PC-3 (cell line): ENCODE measurements at regions not wholly inside any gene's neighbourhood (a gene's known extent, or its start where the extent isn't known, plus 50 kb on each side); places are given as distances from the start of the nearest gene placed in this dataset.

Experiments
- EZH2 ChIP-seq: fragments of 300-600 bp; sonication (generic); IDR thresholded peaks from one replicate; pipeline ENCODE4 v1.6.1; 2017; ENCODE audit warnings: antibody characterized with exemption, mild to moderate bottlenecking, low read length; ENCODE audit not compliant: unreplicated experiment
- TF ChIP-seq, protein P1 (sequence below): fragments of 300-600 bp; sonication (generic); conservative IDR thresholded peaks from 2 replicates; pipeline ENCODE4 v1.5.1; 2017; ENCODE audit warnings: antibody characterized with exemption, low read depth, mild to moderate bottlenecking, low read length

DNA sequence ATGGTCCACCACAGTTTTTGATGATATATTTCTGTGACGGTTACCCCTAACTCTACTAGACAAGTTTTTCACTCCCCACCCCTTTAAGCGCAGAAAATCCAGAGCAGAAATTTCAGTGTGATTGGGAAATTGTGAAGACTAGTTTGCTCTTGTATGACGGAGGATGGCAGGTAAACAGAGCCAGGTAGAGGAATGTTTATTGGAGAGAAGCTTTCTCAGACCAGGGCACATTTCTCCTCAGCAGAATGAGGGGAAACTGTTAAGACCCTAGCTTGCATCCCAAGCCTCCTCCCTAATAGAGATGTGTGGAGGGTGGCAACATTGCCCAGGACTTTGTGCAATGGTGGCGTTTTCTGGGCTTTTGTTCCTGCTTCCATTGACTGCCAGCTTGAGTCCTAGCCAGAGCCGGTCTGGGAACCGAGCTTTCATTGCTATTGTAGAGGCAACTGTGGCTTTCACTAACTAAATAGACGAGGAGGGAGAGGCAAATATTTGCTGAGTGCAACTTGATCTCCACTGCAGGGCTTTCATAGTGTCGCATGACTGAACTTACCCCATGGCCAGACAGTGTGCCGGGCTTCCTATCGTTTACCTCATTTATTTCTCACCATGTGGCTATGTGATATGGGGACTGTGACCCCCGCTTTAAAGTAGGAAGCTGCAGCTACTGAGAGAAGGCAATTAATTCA, 159.6 kb upstream of the MPHOSPH6 start:
- TF ChIP-seq, protein P1, sequence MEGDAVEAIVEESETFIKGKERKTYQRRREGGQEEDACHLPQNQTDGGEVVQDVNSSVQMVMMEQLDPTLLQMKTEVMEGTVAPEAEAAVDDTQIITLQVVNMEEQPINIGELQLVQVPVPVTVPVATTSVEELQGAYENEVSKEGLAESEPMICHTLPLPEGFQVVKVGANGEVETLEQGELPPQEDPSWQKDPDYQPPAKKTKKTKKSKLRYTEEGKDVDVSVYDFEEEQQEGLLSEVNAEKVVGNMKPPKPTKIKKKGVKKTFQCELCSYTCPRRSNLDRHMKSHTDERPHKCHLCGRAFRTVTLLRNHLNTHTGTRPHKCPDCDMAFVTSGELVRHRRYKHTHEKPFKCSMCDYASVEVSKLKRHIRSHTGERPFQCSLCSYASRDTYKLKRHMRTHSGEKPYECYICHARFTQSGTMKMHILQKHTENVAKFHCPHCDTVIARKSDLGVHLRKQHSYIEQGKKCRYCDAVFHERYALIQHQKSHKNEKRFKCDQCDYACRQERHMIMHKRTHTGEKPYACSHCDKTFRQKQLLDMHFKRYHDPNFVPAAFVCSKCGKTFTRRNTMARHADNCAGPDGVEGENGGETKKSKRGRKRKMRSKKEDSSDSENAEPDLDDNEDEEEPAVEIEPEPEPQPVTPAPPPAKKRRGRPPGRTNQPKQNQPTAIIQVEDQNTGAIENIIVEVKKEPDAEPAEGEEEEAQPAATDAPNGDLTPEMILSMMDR, result no peak
- TF ChIP-seq EZH2, result no peak
